Right atrium auricular region (tissue), 2 donors: ENCODE measurements at regions not wholly inside any gene's neighbourhood (a gene's known extent, or its start where the extent isn't known, plus 50 kb on each side); places are given as distances from the start of the nearest gene placed in this dataset.

Experiments
- DNase-seq: peaks from one replicate; pipeline ENCODE4 v3.0.0-alpha.2; 2019; ENCODE audit warnings: low spot score
- H3K27ac ChIP-seq, 2 donors: fragments of 200-600 bp; sonication (generic); 1 replicate in 1 of 2; 2 replicates in 1 of 2; pipeline ENCODE4 v1.5.1; 2016 to 2019
- H3K27me3 ChIP-seq, 2 donors: fragments of 200-600 bp; sonication (generic); one replicate each; pipeline versions ENCODE4 v1.5.1 to v1.6.0; 2017 to 2019
- H3K36me3 ChIP-seq: fragments of 200-600 bp; sonication (generic); one replicate; pipeline ENCODE4 v1.5.1; 2016
- H3K4me1 ChIP-seq, 2 donors: fragments of 200-600 bp; sonication (generic); one replicate each; pipeline versions ENCODE4 v1.5.1 to v1.6.0; 2017 to 2019
- H3K4me3 ChIP-seq, 2 donors: fragments of 200-600 bp; sonication (generic); 1 replicate in 1 of 2; 2 replicates in 1 of 2; pipeline ENCODE4 v1.5.1; 2017 to 2019; ENCODE audit warnings: mild to moderate bottlenecking in 1 of 2, moderate library complexity in 1 of 2
- H3K9me3 ChIP-seq, 2 donors: fragments of 200-600 bp; sonication (generic); one replicate each; pipeline ENCODE4 v1.5.1; 2019
- TF ChIP-seq, protein P1 (sequence below), 2 donors: fragments of 200-600 bp; sonication (generic); IDR thresholded peaks; one replicate each; pipeline ENCODE4 v1.5.1; 2019; ENCODE audit warnings: antibody characterized with exemption in 2 of 2

DNA sequence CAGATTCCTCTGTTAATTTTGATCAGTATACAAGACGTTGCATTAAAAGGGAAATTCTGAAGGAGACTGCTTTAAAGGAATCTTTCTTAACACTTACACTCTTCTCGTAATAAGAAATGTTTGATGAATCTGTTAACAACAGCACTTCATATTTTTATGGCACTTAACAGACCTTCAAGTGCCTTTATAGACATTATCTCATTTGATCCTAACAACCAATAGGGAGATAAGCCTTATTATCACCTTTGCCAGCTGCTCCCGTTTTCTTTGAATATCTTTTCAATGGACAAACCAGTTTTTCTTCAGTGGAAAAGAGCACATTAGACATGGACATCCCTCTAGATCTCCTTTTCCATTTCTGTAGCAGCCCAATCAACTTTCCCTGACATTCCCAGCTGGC, 653.0 kb upstream of the FAM98A start:
- H3K4me1 ChIP-seq, result no peaks in the 10 kb centered on the region
- no peaks in the 10 kb centered on the region for H3K9me3 ChIP-seq
- no peak for DNase-seq
- no peak overlapping the region for H3K4me3 ChIP-seq
- no peaks in the 10 kb centered on the region for H3K27me3 ChIP-seq
- H3K36me3 ChIP-seq, result no peaks in the 10 kb centered on the region
- TF ChIP-seq, protein P1, sequence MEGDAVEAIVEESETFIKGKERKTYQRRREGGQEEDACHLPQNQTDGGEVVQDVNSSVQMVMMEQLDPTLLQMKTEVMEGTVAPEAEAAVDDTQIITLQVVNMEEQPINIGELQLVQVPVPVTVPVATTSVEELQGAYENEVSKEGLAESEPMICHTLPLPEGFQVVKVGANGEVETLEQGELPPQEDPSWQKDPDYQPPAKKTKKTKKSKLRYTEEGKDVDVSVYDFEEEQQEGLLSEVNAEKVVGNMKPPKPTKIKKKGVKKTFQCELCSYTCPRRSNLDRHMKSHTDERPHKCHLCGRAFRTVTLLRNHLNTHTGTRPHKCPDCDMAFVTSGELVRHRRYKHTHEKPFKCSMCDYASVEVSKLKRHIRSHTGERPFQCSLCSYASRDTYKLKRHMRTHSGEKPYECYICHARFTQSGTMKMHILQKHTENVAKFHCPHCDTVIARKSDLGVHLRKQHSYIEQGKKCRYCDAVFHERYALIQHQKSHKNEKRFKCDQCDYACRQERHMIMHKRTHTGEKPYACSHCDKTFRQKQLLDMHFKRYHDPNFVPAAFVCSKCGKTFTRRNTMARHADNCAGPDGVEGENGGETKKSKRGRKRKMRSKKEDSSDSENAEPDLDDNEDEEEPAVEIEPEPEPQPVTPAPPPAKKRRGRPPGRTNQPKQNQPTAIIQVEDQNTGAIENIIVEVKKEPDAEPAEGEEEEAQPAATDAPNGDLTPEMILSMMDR (IDR thresholded peaks at IDR 0.05), result no peak
- no peak overlapping the region for H3K27ac ChIP-seq

DNA sequence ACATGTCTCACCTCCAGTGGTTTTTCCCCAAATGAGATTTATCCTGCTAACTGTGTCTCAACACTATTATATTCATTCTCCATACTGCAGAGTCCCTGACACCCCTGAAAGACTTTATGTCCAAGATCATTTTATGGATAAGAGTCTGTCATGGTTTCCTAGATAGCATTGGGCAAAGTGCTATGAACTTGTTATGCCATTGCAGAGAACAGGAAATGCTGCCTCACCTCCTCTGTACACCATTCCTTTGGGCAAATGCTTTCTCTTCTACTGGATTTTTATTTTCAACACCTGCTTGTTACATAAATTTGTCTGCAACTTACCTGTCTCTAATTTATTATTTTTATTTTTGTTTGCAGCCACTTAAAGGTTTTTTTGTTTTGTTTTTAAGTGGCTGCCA, 652.5 kb upstream of the FAM98A start:
- Histone ChIP-seq H3K4me3 (no peak overlapping the region), H3K4me1 (no peaks in the 10 kb centered on the region), H3K9me3 (no peaks in the 10 kb centered on the region), H3K27ac (no peak overlapping the region), H3K27me3 (no peaks in the 10 kb centered on the region), H3K36me3 (no peaks in the 10 kb centered on the region)
- TF ChIP-seq, protein P1 (IDR thresholded peaks at IDR 0.05), result no peak
- no peak for DNase-seq

DNA sequence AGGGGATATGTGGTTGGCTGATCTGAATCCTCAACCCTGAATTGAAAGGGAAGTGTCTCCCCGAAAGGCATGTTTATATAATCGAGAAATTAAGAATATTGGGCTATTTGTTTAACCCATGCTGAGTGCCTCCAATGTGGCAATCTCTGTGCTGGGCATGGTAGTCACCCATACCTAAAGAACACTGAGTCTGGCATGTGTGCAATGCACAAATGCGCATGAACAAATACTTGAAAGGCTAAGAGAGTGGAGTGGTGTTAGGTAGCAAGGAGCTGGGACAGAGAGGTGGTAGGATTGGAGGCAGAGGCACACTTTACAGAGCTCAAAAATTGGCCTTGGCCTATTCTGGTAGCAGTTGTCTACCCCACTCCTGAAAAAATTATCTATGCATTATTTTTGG, 645.1 kb upstream of the FAM98A start:
- TF ChIP-seq, protein P1 (IDR thresholded peaks at IDR 0.05), result no peak
- no peaks in the 10 kb centered on the region for H3K4me1 ChIP-seq
- H3K9me3 ChIP-seq, result no peaks in the 10 kb centered on the region
- H3K36me3 ChIP-seq, result no peaks in the 10 kb centered on the region
- H3K27me3 ChIP-seq, result no peaks in the 10 kb centered on the region
- H3K27ac ChIP-seq, result no peak overlapping the region
- H3K4me3 ChIP-seq, result no peak overlapping the region
- no peak for DNase-seq

DNA sequence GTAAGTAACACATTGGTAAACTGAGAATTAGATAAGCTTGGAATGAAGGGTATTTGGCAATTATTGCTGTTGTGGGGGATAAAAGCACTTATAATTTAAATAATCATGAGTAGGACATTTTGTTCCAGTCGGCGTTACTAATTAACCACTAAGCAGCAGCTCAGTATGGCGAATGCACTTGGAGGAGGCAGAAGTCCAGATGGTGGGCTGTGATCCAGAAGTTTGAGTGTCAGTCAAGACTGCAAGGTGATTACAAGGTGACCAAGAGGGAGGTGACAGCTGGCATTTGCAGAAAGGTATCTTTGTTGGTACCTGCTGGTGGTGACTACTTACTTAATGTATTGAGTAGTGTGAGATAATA, 643.6 kb upstream of the FAM98A start:
- Histone ChIP-seq H3K9me3 (no peaks in the 10 kb centered on the region), H3K27me3 (no peaks in the 10 kb centered on the region), H3K4me3 (no peak overlapping the region), H3K36me3 (no peaks in the 10 kb centered on the region), H3K27ac (no peak overlapping the region), H3K4me1 (no peaks in the 10 kb centered on the region)
- TF ChIP-seq, protein P1 (IDR thresholded peaks at IDR 0.05), result no peak
- no peak for DNase-seq

DNA sequence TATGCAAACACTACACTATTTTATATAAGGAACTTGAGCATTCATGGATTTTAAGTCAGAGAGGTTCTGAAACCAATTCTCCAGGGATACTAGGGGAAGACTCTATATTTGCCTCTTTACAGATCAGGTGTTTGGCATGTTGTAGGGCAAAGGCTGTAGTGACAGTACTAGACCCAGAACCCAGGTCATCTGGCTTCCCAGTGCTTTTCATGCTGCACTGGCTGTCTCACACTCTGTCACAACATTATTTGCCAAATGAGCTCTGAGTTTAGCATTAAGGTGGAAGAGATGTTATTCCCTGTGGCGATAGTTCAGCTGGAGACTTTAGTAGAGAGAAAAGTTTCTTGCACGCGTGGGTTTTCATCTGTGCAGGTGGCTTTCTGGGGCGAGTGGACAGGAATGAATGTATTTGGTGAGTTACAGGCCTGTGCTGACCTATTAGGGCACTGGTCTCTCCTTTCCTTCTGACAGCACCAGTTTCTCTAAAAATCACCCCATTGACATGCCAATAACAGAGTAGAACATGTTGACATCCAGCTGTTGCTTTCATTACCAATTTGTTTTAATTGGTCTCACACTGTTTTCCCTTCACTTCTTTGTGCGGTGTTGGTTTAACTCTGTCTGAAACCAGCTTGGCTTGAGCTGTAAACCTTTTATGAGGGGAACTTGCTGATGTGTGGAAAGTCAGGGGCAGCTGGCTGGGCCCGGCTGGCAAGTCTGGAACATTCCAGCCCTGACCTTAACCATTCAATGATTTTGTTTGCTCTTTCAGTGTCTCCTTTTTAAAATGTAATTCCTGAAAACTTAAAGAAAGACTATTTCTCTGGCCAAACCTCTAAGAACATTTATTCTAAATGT, 643.0 kb upstream of the FAM98A start:
- H3K4me3 ChIP-seq, result no peak overlapping the region

More for the DNA sequence above, 643.0 kb upstream of the FAM98A start:
- no peak for DNase-seq
- no peaks in the 10 kb centered on the region for H3K4me1 ChIP-seq
- no peaks in the 10 kb centered on the region for H3K27me3 ChIP-seq
- no peak overlapping the region for H3K27ac ChIP-seq
- no peaks in the 10 kb centered on the region for H3K36me3 ChIP-seq
- H3K9me3 ChIP-seq, result no peaks in the 10 kb centered on the region
- TF ChIP-seq, protein P1 (IDR thresholded peaks at IDR 0.05), result no peak
